HT-29 (cell line): ENCODE measurements at regions not wholly inside any gene's neighbourhood (a gene's known extent, or its start where the extent isn't known, plus 50 kb on each side); places are given as distances from the start of the nearest gene placed in this dataset. TPM values are rescaled to one million over a fixed set of nuclear protein-coding genes. Genes with fewer than 3 reads are reported as not detected.

Experiments
- small RNA-seq: library from RNA; depleted of rRNA; stranded (forward); fragments of <200 nt; gene quantifications from one replicate; pipeline ENCODE3, GENCODE V24; 2014

Small RNA genes in the stretch of these regions (small RNA-seq; reads per million reads assigned to genes)
- gene RNU6-1323P = not detected
